ENCODE measurements at regions not wholly inside any gene's neighbourhood (a gene's known extent, or its start where the extent isn't known, plus 50 kb on each side); places are given as distances from the start of the nearest gene placed in this dataset.
A peak's percentile ranks its signal among the peaks of the same experiment; 100 is the strongest.

DNA sequence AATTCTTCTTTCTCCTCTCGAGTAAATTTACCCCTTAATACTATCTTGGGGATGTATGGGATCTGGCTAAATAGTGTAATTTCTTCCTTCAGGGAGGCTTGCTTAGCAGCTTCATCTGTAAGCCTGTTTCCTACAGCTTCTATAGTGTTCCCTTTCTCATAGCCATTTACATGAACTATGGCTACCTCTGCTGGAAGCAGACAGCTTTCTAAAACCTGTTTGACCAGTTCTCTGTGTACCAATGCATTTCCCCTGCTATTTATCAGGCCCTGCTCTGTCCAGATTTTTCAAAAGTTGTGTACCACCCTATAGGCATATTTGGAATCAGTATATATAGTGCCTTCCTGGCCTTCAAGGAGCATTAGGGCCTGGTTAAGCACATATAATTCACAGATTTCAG lies 113.6 kb upstream of the PCDH9 start:
- H3K4me3 ChIP-seq (ENCODE audit: low read length): no peak overlapping the region
- peak; percentile 78 for DNase-seq (ENCODE audit: low read depth)
- TF ChIP-seq, protein P1, sequence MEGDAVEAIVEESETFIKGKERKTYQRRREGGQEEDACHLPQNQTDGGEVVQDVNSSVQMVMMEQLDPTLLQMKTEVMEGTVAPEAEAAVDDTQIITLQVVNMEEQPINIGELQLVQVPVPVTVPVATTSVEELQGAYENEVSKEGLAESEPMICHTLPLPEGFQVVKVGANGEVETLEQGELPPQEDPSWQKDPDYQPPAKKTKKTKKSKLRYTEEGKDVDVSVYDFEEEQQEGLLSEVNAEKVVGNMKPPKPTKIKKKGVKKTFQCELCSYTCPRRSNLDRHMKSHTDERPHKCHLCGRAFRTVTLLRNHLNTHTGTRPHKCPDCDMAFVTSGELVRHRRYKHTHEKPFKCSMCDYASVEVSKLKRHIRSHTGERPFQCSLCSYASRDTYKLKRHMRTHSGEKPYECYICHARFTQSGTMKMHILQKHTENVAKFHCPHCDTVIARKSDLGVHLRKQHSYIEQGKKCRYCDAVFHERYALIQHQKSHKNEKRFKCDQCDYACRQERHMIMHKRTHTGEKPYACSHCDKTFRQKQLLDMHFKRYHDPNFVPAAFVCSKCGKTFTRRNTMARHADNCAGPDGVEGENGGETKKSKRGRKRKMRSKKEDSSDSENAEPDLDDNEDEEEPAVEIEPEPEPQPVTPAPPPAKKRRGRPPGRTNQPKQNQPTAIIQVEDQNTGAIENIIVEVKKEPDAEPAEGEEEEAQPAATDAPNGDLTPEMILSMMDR (IDR thresholded peaks at IDR 0.05; ENCODE audit: insufficient read depth, low read depth, low read length, missing control alignments): peak; percentile 12

DNA sequence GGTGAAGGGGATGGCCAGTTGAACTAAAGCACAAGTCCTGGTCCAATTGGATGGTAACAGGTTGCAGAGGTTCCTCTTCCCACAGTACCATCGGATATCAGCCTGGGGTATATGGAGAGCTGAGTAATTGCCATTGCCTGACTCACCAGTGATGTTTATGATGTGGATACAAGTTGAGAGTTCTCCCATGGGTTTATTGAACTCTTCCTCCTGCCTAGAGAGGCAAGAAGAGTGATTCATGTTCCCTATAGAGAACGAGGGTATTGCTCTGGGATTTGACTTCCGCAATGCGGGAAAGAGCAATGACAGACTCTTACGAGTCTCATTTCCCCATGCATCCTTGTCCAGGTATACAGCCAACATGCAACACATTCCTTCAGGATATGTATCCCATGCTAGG lies 111.3 kb upstream of the PCDH9 start:
- TF ChIP-seq, protein P1 (IDR thresholded peaks at IDR 0.05; ENCODE audit: insufficient read depth, low read depth, low read length, missing control alignments): no peak
- H3K4me3 ChIP-seq (ENCODE audit: low read length): no peak overlapping the region
- peak; percentile 16 for DNase-seq (ENCODE audit: low read depth)

DNA sequence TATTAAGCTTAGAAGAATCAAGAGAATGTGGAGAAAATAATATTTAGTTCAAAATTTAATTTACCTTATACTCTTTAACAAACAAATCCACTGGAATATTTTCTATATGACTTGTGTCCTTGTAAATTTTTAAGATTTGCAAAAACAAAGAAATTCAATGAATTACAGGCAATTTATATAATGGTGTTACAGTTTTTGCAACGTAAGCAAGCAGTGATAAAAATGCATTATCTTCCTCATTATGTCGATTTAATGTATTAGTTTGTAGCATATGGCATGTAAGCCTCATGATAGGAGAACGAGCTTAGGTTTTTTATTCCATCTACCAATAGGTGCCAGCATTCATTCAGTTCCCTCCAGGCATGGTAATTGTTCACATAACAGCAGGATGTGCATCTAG lies 100.0 kb upstream of the PCDH9 start:
- H3K4me3 ChIP-seq (ENCODE audit: low read length): no peak overlapping the region
- TF ChIP-seq, protein P1 (IDR thresholded peaks at IDR 0.05; ENCODE audit: insufficient read depth, low read depth, low read length, missing control alignments): no peak
- DNase-seq (ENCODE audit: low read depth): no peak

DNA sequence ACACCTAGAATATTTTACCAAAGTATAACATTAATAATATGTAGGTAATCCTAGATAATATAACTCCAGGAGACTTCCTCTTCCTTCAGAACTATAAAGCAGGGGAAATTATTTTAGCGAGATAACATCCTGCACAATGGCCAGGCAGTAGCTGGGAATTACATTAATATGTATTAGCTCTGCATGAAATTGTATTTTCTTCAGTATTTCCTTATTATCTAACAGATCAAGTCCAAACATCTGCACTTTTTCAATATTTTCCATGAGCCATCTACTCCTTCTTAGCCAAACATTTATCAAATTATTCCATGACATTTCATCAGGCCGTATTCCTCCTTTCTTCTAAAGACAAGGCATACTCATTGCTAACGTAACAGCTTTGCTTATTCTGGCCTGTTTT lies 98.8 kb upstream of the PCDH9 start:
- no peak for DNase-seq (ENCODE audit: low read depth)
- TF ChIP-seq, protein P1 (IDR thresholded peaks at IDR 0.05; ENCODE audit: insufficient read depth, low read depth, low read length, missing control alignments): no peak
- H3K4me3 ChIP-seq (ENCODE audit: low read length): no peak overlapping the region

DNA sequence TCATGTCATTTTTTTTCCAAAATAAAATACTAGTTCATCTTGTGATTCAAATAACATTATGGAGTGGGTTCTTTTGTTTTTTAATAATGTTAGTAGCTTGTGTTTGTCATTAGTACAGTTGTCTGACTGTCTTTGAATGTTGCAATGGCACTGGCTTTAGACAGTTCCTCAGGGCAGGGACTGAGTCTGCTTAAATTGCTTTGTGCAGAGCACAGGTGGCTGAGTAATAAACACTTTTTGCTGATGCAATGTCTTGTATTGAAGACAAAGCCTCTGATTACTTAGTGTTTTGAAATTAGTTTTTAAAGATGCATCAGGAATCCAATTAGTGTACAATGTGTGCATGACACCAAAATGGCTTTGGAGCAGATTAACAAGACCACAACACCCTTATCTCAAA lies 88.7 kb upstream of the PCDH9 start:
- TF ChIP-seq, protein P1 (IDR thresholded peaks at IDR 0.05; ENCODE audit: insufficient read depth, low read depth, low read length, missing control alignments): no peak
- peak; percentile 73 for DNase-seq (ENCODE audit: low read depth)
- H3K4me3 ChIP-seq (ENCODE audit: low read length): no peak overlapping the region

DNA sequence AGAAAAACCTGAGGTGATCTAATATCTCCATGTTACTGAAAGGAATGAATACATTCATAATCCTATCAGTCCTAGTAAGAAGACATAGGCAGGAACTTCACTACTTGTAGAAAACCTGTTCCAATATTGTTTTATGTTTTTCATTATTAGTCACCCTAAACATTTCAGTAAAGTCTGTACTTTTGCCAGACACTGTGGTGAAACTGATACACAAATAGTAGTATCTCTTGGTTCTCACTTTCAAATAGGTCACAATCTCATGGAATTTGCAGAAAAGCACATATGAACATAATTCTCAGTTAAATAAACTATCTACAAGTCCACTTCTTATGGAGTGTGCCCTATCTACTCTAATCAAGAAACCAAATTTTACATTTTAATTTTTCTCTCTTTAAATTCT lies 88.3 kb upstream of the PCDH9 start:
- no peak overlapping the region for H3K4me3 ChIP-seq (ENCODE audit: low read length)
- DNase-seq (ENCODE audit: low read depth): peak; percentile 26
- TF ChIP-seq, protein P1 (IDR thresholded peaks at IDR 0.05; ENCODE audit: insufficient read depth, low read depth, low read length, missing control alignments): no peak

DNA sequence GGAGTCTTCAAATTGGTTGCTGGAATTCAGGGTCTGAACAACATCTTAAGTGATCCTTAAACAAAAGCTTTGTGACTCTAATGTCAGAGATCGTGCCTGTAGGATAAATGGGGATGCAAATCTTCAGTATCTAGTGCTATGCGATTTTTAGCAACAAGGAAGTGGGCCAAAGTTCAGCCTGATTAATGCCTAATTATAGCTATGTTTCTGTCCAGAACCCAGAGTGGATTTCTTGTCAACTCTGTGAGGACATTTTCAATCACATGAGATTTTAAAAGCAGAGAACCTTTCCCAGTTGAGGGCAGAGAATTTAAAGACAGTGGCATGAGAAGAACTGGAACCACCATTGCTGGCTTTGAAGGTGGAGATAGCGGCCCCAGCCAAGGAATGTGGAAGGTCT lies 84.3 kb upstream of the PCDH9 start:
- DNase-seq (ENCODE audit: low read depth): no peak
- H3K4me3 ChIP-seq (ENCODE audit: low read length): no peak overlapping the region
- TF ChIP-seq, protein P1 (IDR thresholded peaks at IDR 0.05; ENCODE audit: insufficient read depth, low read depth, low read length, missing control alignments): no peak

All from epithelial cell of esophagus (primary cell).